CD4-positive, alpha-beta memory T cell (primary cell): ENCODE measurements at regions not wholly inside any gene's neighbourhood (a gene's known extent, or its start where the extent isn't known, plus 50 kb on each side); places are given as distances from the start of the nearest gene placed in this dataset.

Experiments
- CTCF ChIA-PET: fragments of 350-600 bp; sonication (Branson Sonifier 250); formaldehyde crosslinking; loops from one replicate; lab custom pipeline; 2021; ENCODE audit warnings: inconsistent platforms; ENCODE audit not compliant: partially characterized antibody; lab: Charles Lee
- POLR2A ChIA-PET: fragments of 350-600 bp; sonication (Branson Sonifier 250); formaldehyde crosslinking; loops from one replicate; lab custom pipeline; 2021; ENCODE audit not compliant: partially characterized antibody; lab: Charles Lee
- DNase-seq, 5 donors: peaks; one replicate each; pipeline versions ENCODE4 v3.0.0 to v3.0.0-alpha.2; 2020 to 2022; ENCODE audit warnings: mixed read lengths in 1 of 5
- H3K27ac ChIP-seq: one replicate; pipeline ENCODE4 v1.7.0; 2013; ENCODE audit warnings: low read depth, low read length
- H3K27me3 ChIP-seq: 2 replicates; pipeline ENCODE4 v1.7.0; 2013; ENCODE audit warnings: mild to moderate bottlenecking, low read length, moderate library complexity; ENCODE audit not compliant: insufficient read depth
- H3K36me3 ChIP-seq: 2 replicates; pipeline ENCODE4 v1.7.0; 2013; ENCODE audit warnings: mild to moderate bottlenecking, low read length, moderate library complexity; ENCODE audit not compliant: insufficient read depth
- H3K4me1 ChIP-seq: 2 replicates; pipeline ENCODE4 v1.7.0; 2013; ENCODE audit warnings: mild to moderate bottlenecking, low read length, moderate library complexity; ENCODE audit not compliant: insufficient read depth
- H3K4me3 ChIP-seq, 2 donors: one replicate each; pipeline ENCODE4 v1.7.0; 2013; ENCODE audit warnings: low read length in 2 of 2, mild to moderate bottlenecking in 1 of 2
- H3K9me3 ChIP-seq, 2 donors: one replicate each; pipeline ENCODE4 v1.7.0; 2013; ENCODE audit warnings: low read length in 2 of 2, control low read depth in 1 of 2; ENCODE audit not compliant: control insufficient read depth in 1 of 2
- H3K27ac Mint-ChIP-seq, 7 donors: one replicate each; pipeline ENCODE4 v1.8.0; 2020 to 2021; ENCODE audit warnings: mixed read lengths in 7 of 7, mild to moderate bottlenecking in 6 of 7, inconsistent platforms in 3 of 7, moderate library complexity in 3 of 7
- H3K27me3 Mint-ChIP-seq, 2 donors: one replicate each; pipeline ENCODE4 v1.8.0; 2020 to 2021; ENCODE audit warnings: mixed read lengths in 2 of 2
- H3K36me3 Mint-ChIP-seq, 2 donors: one replicate each; pipeline ENCODE4 v1.8.0; 2020 to 2021; ENCODE audit warnings: mixed read lengths in 2 of 2, inconsistent platforms in 1 of 2, mild to moderate bottlenecking in 1 of 2
- H3K4me1 Mint-ChIP-seq, 4 donors: one replicate each; pipeline ENCODE4 v1.8.0; 2020 to 2021; ENCODE audit warnings: mixed read lengths in 4 of 4, mild to moderate bottlenecking in 1 of 4
- H3K4me3 Mint-ChIP-seq, 8 donors: one replicate each; pipeline ENCODE4 v1.8.0; 2020 to 2021; ENCODE audit warnings: mixed read lengths in 8 of 8, mild to moderate bottlenecking in 7 of 8, moderate library complexity in 6 of 8, inconsistent platforms in 3 of 8
- H3K9me3 Mint-ChIP-seq, 8 donors: one replicate each; pipeline ENCODE4 v1.8.0; 2020 to 2021; ENCODE audit warnings: mixed read lengths in 8 of 8, mild to moderate bottlenecking in 5 of 8, inconsistent platforms in 3 of 8, moderate library complexity in 1 of 8
- intact Hi-C: fragments of 100-400 bp; cut with micrococcal nuclease; formaldehyde crosslinking; loops from one replicate; pipeline ENCODE4 v1.15.1; 2023

GRCh38 chr14:57078054-57078453 is 190.7 kb downstream of the EXOC5 start:
- no peak for DNase-seq
- H3K4me1 Mint-ChIP-seq: no peaks in the 10 kb centered on the region
- H3K4me3 ChIP-seq: no peak overlapping the region
- H3K9me3 Mint-ChIP-seq: peaks cover 0 to 3% (median 0%) of the 10 kb centered on the region in 8 donors
- H3K27me3 ChIP-seq: no peaks in the 10 kb centered on the region
- H3K36me3 Mint-ChIP-seq: no peaks in the 10 kb centered on the region
- no peak overlapping the region for H3K27ac ChIP-seq
- intact Hi-C loops: no loop called here
- H3K27me3 Mint-ChIP-seq: peaks cover 4 to 7% of the 10 kb centered on the region in 2 donors
- H3K4me3 Mint-ChIP-seq: no peak overlapping the region
- H3K27ac Mint-ChIP-seq: no peak overlapping the region
- ChIA-PET POLR2A (no interaction called here), CTCF (no interaction called here)
- no peaks in the 10 kb centered on the region for H3K4me1 ChIP-seq
- no peaks in the 10 kb centered on the region for H3K36me3 ChIP-seq
- no peaks in the 10 kb centered on the region for H3K9me3 ChIP-seq

- CTCF ChIA-PET: no interaction called here
- no peaks in the 10 kb centered on the region for H3K4me1 Mint-ChIP-seq
- H3K36me3 Mint-ChIP-seq: no peaks in the 10 kb centered on the region
- intact Hi-C loops: no loop called here
- no peak overlapping the region for H3K27ac Mint-ChIP-seq
- POLR2A ChIA-PET: no interaction called here
- Histone ChIP-seq H3K4me1 (no peaks in the 10 kb centered on the region), H3K9me3 (no peaks in the 10 kb centered on the region), H3K4me3 (no peak overlapping the region), H3K36me3 (no peaks in the 10 kb centered on the region), H3K27me3 (no peaks in the 10 kb centered on the region), H3K27ac (no peak overlapping the region)
- peaks cover 0 to 3% (median 0%) of the 10 kb centered on the region in 8 donors for H3K9me3 Mint-ChIP-seq
- peaks cover 3 to 4% of the 10 kb centered on the region in 2 donors for H3K27me3 Mint-ChIP-seq
- H3K4me3 Mint-ChIP-seq: no peak overlapping the region
- no peak for DNase-seq
These were observed 194.7 kb downstream of the EXOC5 start for GRCh38 chr14:57073986-57074385.

GRCh38 chr14:57071639-57072038 is 197.1 kb downstream of the EXOC5 start:
- CTCF ChIA-PET: no interaction called here
- H3K4me3 Mint-ChIP-seq: no peak overlapping the region
- Histone ChIP-seq H3K9me3 (no peaks in the 10 kb centered on the region), H3K4me1 (no peaks in the 10 kb centered on the region), H3K27ac (no peak overlapping the region), H3K27me3 (no peaks in the 10 kb centered on the region), H3K4me3 (no peak overlapping the region), H3K36me3 (no peaks in the 10 kb centered on the region)
- POLR2A ChIA-PET: no interaction called here
- peaks cover 0 to 1% (median 0%) of the 10 kb centered on the region in 8 donors for H3K9me3 Mint-ChIP-seq
- intact Hi-C loops: no loop called here
- peaks cover 3 to 8% of the 10 kb centered on the region in 2 donors for H3K27me3 Mint-ChIP-seq
- H3K36me3 Mint-ChIP-seq: no peaks in the 10 kb centered on the region
- peaks cover 0 to 4% (median 1%) of the 10 kb centered on the region in 4 donors for H3K4me1 Mint-ChIP-seq
- no peak overlapping the region for H3K27ac Mint-ChIP-seq
- DNase-seq: no peak

DNA sequence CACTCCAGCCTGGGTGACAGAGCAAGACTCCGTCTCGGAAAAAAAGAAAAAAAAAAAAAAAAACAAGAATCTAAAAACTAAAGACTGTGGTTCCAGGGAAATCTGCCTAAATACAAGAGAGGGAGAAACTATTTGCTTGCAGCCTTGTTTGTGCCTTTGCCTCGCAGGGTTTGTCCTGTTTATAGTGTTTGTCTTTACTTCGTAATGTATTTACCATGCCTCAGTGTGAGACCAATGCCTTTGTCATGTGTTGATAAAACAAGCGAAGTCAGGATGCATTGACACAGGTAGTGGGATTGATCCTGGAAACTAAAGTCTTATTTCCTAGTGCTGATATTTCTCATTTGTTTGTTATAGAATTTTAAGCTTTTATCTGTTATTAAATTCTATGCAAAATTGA is 199.0 kb downstream of the EXOC5 start:
- no peaks in the 10 kb centered on the region for H3K9me3 ChIP-seq
- no peaks in the 10 kb centered on the region for H3K27me3 ChIP-seq
- intact Hi-C loops: no loop called here
- H3K4me3 Mint-ChIP-seq: no peak overlapping the region
- peaks cover 0 to 4% (median 1%) of the 10 kb centered on the region in 4 donors for H3K4me1 Mint-ChIP-seq
- ChIA-PET CTCF (no interaction called here), POLR2A (no interaction called here)
- H3K4me3 ChIP-seq: no peak overlapping the region
- no peak overlapping the region for H3K27ac Mint-ChIP-seq
- no peak for DNase-seq
- no peaks in the 10 kb centered on the region for H3K36me3 Mint-ChIP-seq
- H3K9me3 Mint-ChIP-seq: peaks cover 0 to under 1% (median 0%) of the 10 kb centered on the region in 8 donors
- peaks cover 6 to 8% of the 10 kb centered on the region in 2 donors for H3K27me3 Mint-ChIP-seq
- H3K36me3 ChIP-seq: no peaks in the 10 kb centered on the region
- H3K4me1 ChIP-seq: no peaks in the 10 kb centered on the region
- no peak overlapping the region for H3K27ac ChIP-seq

DNA sequence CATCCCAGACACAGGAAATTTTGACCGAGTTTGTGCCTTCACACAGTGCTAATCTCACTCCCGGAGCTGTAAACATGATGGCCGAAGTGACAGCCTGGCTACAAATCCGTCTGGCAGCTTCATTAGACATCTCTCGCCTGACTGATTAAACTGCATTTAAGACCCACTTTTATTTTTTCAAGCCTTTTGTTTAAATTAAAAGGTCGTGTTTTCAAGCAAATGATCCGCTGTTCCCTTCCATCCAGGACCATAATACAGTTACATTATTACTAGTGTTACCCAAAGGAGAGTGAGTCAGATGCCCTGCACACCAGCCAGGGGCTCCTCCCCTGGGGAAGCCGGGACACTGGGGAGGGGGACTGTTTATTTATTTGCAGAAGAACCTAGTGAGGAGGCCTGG is 200.2 kb downstream of the EXOC5 start:
- no peaks in the 10 kb centered on the region for H3K9me3 Mint-ChIP-seq
- H3K27me3 Mint-ChIP-seq: peaks cover 4 to 8% of the 10 kb centered on the region in 2 donors
- no peak overlapping the region for H3K27ac Mint-ChIP-seq
- H3K4me1 Mint-ChIP-seq: peaks cover 0 to 4% (median 1%) of the 10 kb centered on the region in 4 donors
- intact Hi-C loops: no loop called here
- ChIA-PET POLR2A (no interaction called here), CTCF (no interaction called here)
- Histone ChIP-seq H3K4me3 (no peak overlapping the region), H3K9me3 (no peaks in the 10 kb centered on the region), H3K36me3 (no peaks in the 10 kb centered on the region), H3K27me3 (no peaks in the 10 kb centered on the region), H3K27ac (no peak overlapping the region), H3K4me1 (no peaks in the 10 kb centered on the region)
- no peak overlapping the region for H3K4me3 Mint-ChIP-seq
- H3K36me3 Mint-ChIP-seq: no peaks in the 10 kb centered on the region
- DNase-seq: no peak

DNA sequence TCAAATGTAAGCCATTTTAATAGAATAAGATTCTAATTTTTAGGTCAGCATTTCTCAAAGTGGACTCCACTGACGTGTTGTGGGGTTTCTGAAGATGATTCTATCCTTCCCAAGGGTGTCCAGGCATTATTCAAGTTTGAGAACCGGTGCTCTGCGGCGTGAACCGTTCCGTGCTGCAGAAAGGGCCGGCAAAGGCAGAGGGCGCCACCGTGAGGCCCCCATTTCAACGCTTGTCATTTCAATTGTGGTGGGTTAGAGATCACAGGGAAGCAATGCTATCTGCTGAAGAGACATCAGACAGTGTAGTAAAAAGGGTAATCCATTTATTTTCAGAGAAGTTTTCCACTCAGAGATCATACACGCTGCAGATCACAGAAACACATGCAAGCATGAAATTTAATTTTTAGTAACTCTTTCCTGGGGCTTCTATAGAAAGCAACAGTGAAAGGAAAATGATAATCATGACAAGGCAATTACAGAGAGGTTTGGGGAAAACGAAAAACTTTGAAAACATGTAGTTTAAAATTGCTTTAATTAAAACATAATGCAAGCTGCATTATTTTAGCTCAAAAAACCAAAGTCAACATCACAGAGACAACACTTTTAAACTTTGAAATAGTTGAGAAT is 201.7 kb downstream of the EXOC5 start:
- POLR2A ChIA-PET: no interaction called here
- peaks cover 6 to 8% of the 10 kb centered on the region in 2 donors for H3K27me3 Mint-ChIP-seq
- CTCF ChIA-PET: no interaction called here

GRCh38 chr14:57066463-57066862 is 202.2 kb downstream of the EXOC5 start:
- H3K4me1 ChIP-seq: no peaks in the 10 kb centered on the region
- ChIA-PET CTCF (no interaction called here), POLR2A (no interaction called here)
- H3K27ac ChIP-seq: no peak overlapping the region
- no peak overlapping the region for H3K4me3 ChIP-seq
- no peak overlapping the region for H3K27ac Mint-ChIP-seq
- no peaks in the 10 kb centered on the region for H3K36me3 Mint-ChIP-seq
- H3K27me3 ChIP-seq: no peaks in the 10 kb centered on the region
- peaks cover 0 to 5% (median 2%) of the 10 kb centered on the region in 4 donors for H3K4me1 Mint-ChIP-seq
- H3K4me3 Mint-ChIP-seq: no peak overlapping the region
- H3K27me3 Mint-ChIP-seq: peaks cover 6 to 8% of the 10 kb centered on the region in 2 donors
- intact Hi-C loops: no loop called here
- H3K9me3 Mint-ChIP-seq: no peaks in the 10 kb centered on the region
- no peaks in the 10 kb centered on the region for H3K36me3 ChIP-seq
- H3K9me3 ChIP-seq: no peaks in the 10 kb centered on the region
- DNase-seq: no peak

More for the DNA sequence above, 201.7 kb downstream of the EXOC5 start:
- H3K27ac Mint-ChIP-seq: no peak overlapping the region
- H3K4me3 Mint-ChIP-seq: no peak overlapping the region
- intact Hi-C loops: no loop called here
- no peak for DNase-seq
- H3K36me3 Mint-ChIP-seq: no peaks in the 10 kb centered on the region
- no peaks in the 10 kb centered on the region for H3K9me3 ChIP-seq
- H3K27me3 ChIP-seq: no peaks in the 10 kb centered on the region
- H3K9me3 Mint-ChIP-seq: no peaks in the 10 kb centered on the region
- no peak overlapping the region for H3K27ac ChIP-seq
- no peak overlapping the region for H3K4me3 ChIP-seq
- no peaks in the 10 kb centered on the region for H3K4me1 ChIP-seq
- peaks cover 0 to 4% (median 1%) of the 10 kb centered on the region in 4 donors for H3K4me1 Mint-ChIP-seq
- no peaks in the 10 kb centered on the region for H3K36me3 ChIP-seq
